GM12891 (cell line): ENCODE measurements at regions not wholly inside any gene's neighbourhood (a gene's known extent, or its start where the extent isn't known, plus 50 kb on each side); places are given as distances from the start of the nearest gene placed in this dataset.
"Not testable (repeated sequence)": the region's sequence is repeated elsewhere in the genome, so short reads cannot be mapped to it uniquely, and the experiment has no call there.

Source experiments
- DNase-seq: peaks from one replicate; pipeline ENCODE4 v3.0.0; 2011; ENCODE audit warnings: low spot score; ENCODE audit not compliant: insufficient read length
- FAIRE-seq: peaks from 2 replicates; lab custom pipeline; 2011; peaks lifted over from hg19 to GRCh38; lab: Jason Lieb, UNC
- PAX5 ChIP-seq: IDR thresholded peaks from 2 replicates; pipeline ENCODE4 v1.6.1; 2011; ENCODE audit warnings: low read length, moderate library complexity, mild to moderate bottlenecking; ENCODE audit not compliant: insufficient read depth, severe bottlenecking
- POLR2A ChIP-seq: IDR thresholded peaks from 2 replicates; pipeline ENCODE4 v1.6.1; 2011; ENCODE audit warnings: low read depth, low read length, control low read depth
- POLR2AphosphoS5 ChIP-seq: IDR thresholded peaks from 2 replicates; pipeline ENCODE4 v1.6.1; 2011; ENCODE audit warnings: low read depth, low read length, control low read depth
- POU2F2 ChIP-seq: IDR thresholded peaks from 2 replicates; pipeline ENCODE4 v1.6.1; 2011; ENCODE audit warnings: low read depth, mild to moderate bottlenecking, control low read depth, low read length, moderate library complexity
- SPI1 ChIP-seq: IDR thresholded peaks from 2 replicates; pipeline ENCODE4 v1.6.1; 2011; ENCODE audit warnings: low read depth, low read length, control low read depth
- TAF1 ChIP-seq: IDR thresholded peaks from 2 replicates; pipeline ENCODE4 v1.6.1; 2011; ENCODE audit warnings: low read depth, low read length, control low read depth

GRCh38 chr17:64736804-64737492, 74.8 kb upstream of the SMURF2 start:
- TF ChIP-seq PAX5: no peak
- TF ChIP-seq TAF1: no peak
- no peak for TF ChIP-seq POU2F2
- no peak for TF ChIP-seq SPI1
- no peak for TF ChIP-seq POLR2AphosphoS5
- TF ChIP-seq POLR2A: no peak
- FAIRE-seq (no peak), DNase-seq (no peak)

- TF ChIP-seq TAF1 (no peak), POLR2A (no peak), POU2F2 (no peak), SPI1 (no peak), POLR2AphosphoS5 (no peak), PAX5 (no peak)
- FAIRE-seq: no peak
- DNase-seq: no peak
Observed at GRCh38 chr17:64732336-64733006, 70.4 kb upstream of the SMURF2 start.

- DNase-seq, FAIRE-seq: not testable (repeated sequence)
Observed at GRCh38 chr17:64730023-64730422, 67.9 kb upstream of the SMURF2 start.

GRCh38 chr17:64729201-64729600, 67.1 kb upstream of the SMURF2 start:
- FAIRE-seq (no peak), DNase-seq (no peak)
- no peak for TF ChIP-seq POU2F2
- TF ChIP-seq PAX5: no peak
- no peak for TF ChIP-seq SPI1
- TF ChIP-seq POLR2A: no peak
- no peak for TF ChIP-seq POLR2AphosphoS5
- no peak for TF ChIP-seq TAF1

GRCh38 chr17:64728041-64728695, 66.1 kb upstream of the SMURF2 start:
- no peak for DNase-seq
- no peak for FAIRE-seq
- TF ChIP-seq TAF1 (no peak), POLR2A (no peak), POU2F2 (no peak), POLR2AphosphoS5 (no peak), PAX5 (no peak), SPI1 (no peak)

- FAIRE-seq, DNase-seq: not testable (repeated sequence)
Observed at GRCh38 chr17:64726025-64726424, 63.9 kb upstream of the SMURF2 start.

GRCh38 chr17:64724246-64724645, 62.1 kb upstream of the SMURF2 start:
- not testable (repeated sequence) for DNase-seq, FAIRE-seq

- TF ChIP-seq PAX5 (no peak), POLR2A (no peak), POLR2AphosphoS5 (no peak), TAF1 (no peak), POU2F2 (no peak), SPI1 (no peak)
- DNase-seq (no peak), FAIRE-seq (no peak)
Observed at GRCh38 chr17:64723781-64724180, 61.7 kb upstream of the SMURF2 start.

GRCh38 chr17:64721556-64721955, 59.4 kb upstream of the SMURF2 start:
- not testable (repeated sequence) for DNase-seq

GRCh38 chr17:64720253-64720652, 58.1 kb upstream of the SMURF2 start:
- peak; percentile 38 for FAIRE-seq
- DNase-seq: not testable (repeated sequence)

More at GRCh38 chr17:64721556-64721955, 59.4 kb upstream of the SMURF2 start:
- FAIRE-seq: not testable (repeated sequence)

GRCh38 chr17:64719517-64719916, 57.4 kb upstream of the SMURF2 start:
- not testable (repeated sequence) for DNase-seq, FAIRE-seq

- not testable (repeated sequence) for FAIRE-seq, DNase-seq
Observed at GRCh38 chr17:64718816-64719215, 56.7 kb upstream of the SMURF2 start.
